B cell (primary cell): ENCODE measurements at regions not wholly inside any gene's neighbourhood (a gene's known extent, or its start where the extent isn't known, plus 50 kb on each side); places are given as distances from the start of the nearest gene placed in this dataset.

Experiments
- EZH2 ChIP-seq: IDR thresholded peaks from 2 replicates; pipeline ENCODE4 v1.6.1; 2012; ENCODE audit warnings: borderline replicate concordance, low read depth, mild to moderate bottlenecking, moderate library complexity, low read length; ENCODE audit not compliant: insufficient read depth, poor library complexity, severe bottlenecking
- TF ChIP-seq, protein P1 (sequence below): fragments of 200-600 bp; IDR thresholded peaks from one replicate; pipeline ENCODE4 v1.8.0; 2022; ENCODE audit warnings: antibody characterized with exemption, mild to moderate bottlenecking

DNA sequence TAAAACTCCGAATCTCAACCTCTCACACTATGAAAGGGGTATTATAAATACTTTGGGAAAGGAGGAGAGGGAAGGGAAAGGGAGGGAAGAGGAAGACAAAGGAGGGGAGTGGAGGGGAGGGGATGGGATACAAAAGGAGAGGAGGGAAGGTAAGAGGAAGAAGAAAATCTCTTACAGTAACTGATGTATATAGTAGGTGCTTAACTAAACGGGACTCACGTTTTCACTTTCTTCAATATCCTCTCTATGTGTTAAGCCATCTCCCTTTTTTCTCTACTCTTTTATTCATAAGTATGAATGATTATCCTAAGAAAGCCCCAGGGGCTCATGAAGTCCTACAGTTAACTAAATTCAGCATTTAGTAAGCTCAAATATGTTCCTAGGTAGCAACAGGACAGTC, 729.6 kb upstream of the NR2F2 start:
- TF ChIP-seq, protein P1, sequence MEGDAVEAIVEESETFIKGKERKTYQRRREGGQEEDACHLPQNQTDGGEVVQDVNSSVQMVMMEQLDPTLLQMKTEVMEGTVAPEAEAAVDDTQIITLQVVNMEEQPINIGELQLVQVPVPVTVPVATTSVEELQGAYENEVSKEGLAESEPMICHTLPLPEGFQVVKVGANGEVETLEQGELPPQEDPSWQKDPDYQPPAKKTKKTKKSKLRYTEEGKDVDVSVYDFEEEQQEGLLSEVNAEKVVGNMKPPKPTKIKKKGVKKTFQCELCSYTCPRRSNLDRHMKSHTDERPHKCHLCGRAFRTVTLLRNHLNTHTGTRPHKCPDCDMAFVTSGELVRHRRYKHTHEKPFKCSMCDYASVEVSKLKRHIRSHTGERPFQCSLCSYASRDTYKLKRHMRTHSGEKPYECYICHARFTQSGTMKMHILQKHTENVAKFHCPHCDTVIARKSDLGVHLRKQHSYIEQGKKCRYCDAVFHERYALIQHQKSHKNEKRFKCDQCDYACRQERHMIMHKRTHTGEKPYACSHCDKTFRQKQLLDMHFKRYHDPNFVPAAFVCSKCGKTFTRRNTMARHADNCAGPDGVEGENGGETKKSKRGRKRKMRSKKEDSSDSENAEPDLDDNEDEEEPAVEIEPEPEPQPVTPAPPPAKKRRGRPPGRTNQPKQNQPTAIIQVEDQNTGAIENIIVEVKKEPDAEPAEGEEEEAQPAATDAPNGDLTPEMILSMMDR = no peak
- no peak for TF ChIP-seq EZH2
